ENCODE measurements at regions not wholly inside any gene's neighbourhood (a gene's known extent, or its start where the extent isn't known, plus 50 kb on each side); places are given as distances from the start of the nearest gene placed in this dataset.

GRCh38 chr12:19988948-19989347, 379.4 kb upstream of the PDE3A start:
- Mint-ChIP-seq H3K9me3 (peaks cover 2% of the 10 kb centered on the region), H3K36me3 (ENCODE audit: low read depth) (no peaks in the 10 kb centered on the region), H3K4me3 (no peak overlapping the region), H3K27ac (no peak overlapping the region), H3K27me3 (no peaks in the 10 kb centered on the region), H3K4me1 (ENCODE audit: low read depth) (no peaks in the 10 kb centered on the region)
- no peaks in the 10 kb centered on the region for H3K27me3 ChIP-seq (ENCODE audit: control insufficient read depth in 1 of 2, insufficient read depth in 2 of 2, low read length in 2 of 2)
- no peaks in the 10 kb centered on the region for H3K4me1 ChIP-seq (ENCODE audit: insufficient read depth, low read length)
- no peak overlapping the region for H3K27ac ChIP-seq (ENCODE audit: low read depth in 1 of 2, low read length in 2 of 2)
- H3K9me3 ChIP-seq (ENCODE audit: control insufficient read depth in 1 of 2, insufficient read depth in 1 of 2, low read length in 2 of 2), result no peaks in the 10 kb centered on the region
- ChIA-PET CTCF (no interaction called here), POLR2A (no interaction called here)
- no peak overlapping the region for H3K4me3 ChIP-seq (ENCODE audit: low read length)
- no peak for ATAC-seq (ENCODE audit: poor library complexity)
- no peaks in the 10 kb centered on the region for H3K36me3 ChIP-seq (ENCODE audit: insufficient read depth, low read length)
- intact Hi-C loops (cut with DNase I, micrococcal nuclease), result no loop called here
- TF ChIP-seq CTCF (IDR thresholded peaks at IDR 0.05), result no peak
- DNase-seq, result no peak

- Histone ChIP-seq H3K4me1 (ENCODE audit: insufficient read depth, low read length) (no peaks in the 10 kb centered on the region), H3K9me3 (ENCODE audit: control insufficient read depth in 1 of 2, insufficient read depth in 1 of 2, low read length in 2 of 2) (no peaks in the 10 kb centered on the region), H3K36me3 (ENCODE audit: insufficient read depth, low read length) (no peaks in the 10 kb centered on the region), H3K4me3 (ENCODE audit: low read length) (no peak overlapping the region), H3K27ac (ENCODE audit: low read depth in 1 of 2, low read length in 2 of 2) (no peak overlapping the region), H3K27me3 (ENCODE audit: control insufficient read depth in 1 of 2, insufficient read depth in 2 of 2, low read length in 2 of 2) (no peaks in the 10 kb centered on the region)
- ATAC-seq (ENCODE audit: poor library complexity) (no peak), DNase-seq (no peak)
- Mint-ChIP-seq H3K4me1 (ENCODE audit: low read depth) (no peaks in the 10 kb centered on the region), H3K4me3 (no peak overlapping the region), H3K27me3 (no peaks in the 10 kb centered on the region), H3K27ac (no peak overlapping the region), H3K36me3 (ENCODE audit: low read depth) (no peaks in the 10 kb centered on the region), H3K9me3 (peaks cover 2% of the 10 kb centered on the region)
- CTCF ChIA-PET, result no interaction called here
- intact Hi-C loops (cut with DNase I, micrococcal nuclease), result no loop called here
- POLR2A ChIA-PET, result no interaction called here
- TF ChIP-seq CTCF (IDR thresholded peaks at IDR 0.05), result no peak
Observed at GRCh38 chr12:19991146-19991545, 377.2 kb upstream of the PDE3A start.

- intact Hi-C loops (cut with DNase I, micrococcal nuclease), result no loop called here
- no peaks in the 10 kb centered on the region for H3K9me3 ChIP-seq (ENCODE audit: control insufficient read depth in 1 of 2, insufficient read depth in 1 of 2, low read length in 2 of 2)
- no peaks in the 10 kb centered on the region for H3K4me1 ChIP-seq (ENCODE audit: insufficient read depth, low read length)
- H3K36me3 ChIP-seq (ENCODE audit: insufficient read depth, low read length), result no peaks in the 10 kb centered on the region
- Mint-ChIP-seq H3K9me3 (peaks cover 2% of the 10 kb centered on the region), H3K4me3 (no peak overlapping the region), H3K27ac (no peak overlapping the region), H3K27me3 (no peaks in the 10 kb centered on the region), H3K4me1 (ENCODE audit: low read depth) (no peaks in the 10 kb centered on the region), H3K36me3 (ENCODE audit: low read depth) (no peaks in the 10 kb centered on the region)
- no peak overlapping the region for H3K4me3 ChIP-seq (ENCODE audit: low read length)
- ATAC-seq (ENCODE audit: poor library complexity) (no peak), DNase-seq (no peak)
- CTCF ChIA-PET, result no interaction called here
- no peaks in the 10 kb centered on the region for H3K27me3 ChIP-seq (ENCODE audit: control insufficient read depth in 1 of 2, insufficient read depth in 2 of 2, low read length in 2 of 2)
- TF ChIP-seq CTCF (IDR thresholded peaks at IDR 0.05), result no peak
- no peak overlapping the region for H3K27ac ChIP-seq (ENCODE audit: low read depth in 1 of 2, low read length in 2 of 2)
- POLR2A ChIA-PET, result no interaction called here
Observed at GRCh38 chr12:19992311-19992710, 376.0 kb upstream of the PDE3A start.

All from CD4-positive, alpha-beta T cell (primary cell).